HTR-8/SVneo (cell line): ENCODE measurements at regions not wholly inside any gene's neighbourhood (a gene's known extent, or its start where the extent isn't known, plus 50 kb on each side); places are given as distances from the start of the nearest gene placed in this dataset.
A peak's percentile ranks its signal among the peaks of the same experiment; 100 is the strongest.

Experiments used
- DNase-seq: peaks from one replicate; pipeline ENCODE4 v3.0.0; 2011; ENCODE audit warnings: low spot score, mixed read lengths; ENCODE audit not compliant: insufficient read length
- FAIRE-seq: peaks from 2 replicates; lab custom pipeline; 2011; peaks lifted over from hg19 to GRCh38; lab: Jason Lieb, UNC

DNA sequence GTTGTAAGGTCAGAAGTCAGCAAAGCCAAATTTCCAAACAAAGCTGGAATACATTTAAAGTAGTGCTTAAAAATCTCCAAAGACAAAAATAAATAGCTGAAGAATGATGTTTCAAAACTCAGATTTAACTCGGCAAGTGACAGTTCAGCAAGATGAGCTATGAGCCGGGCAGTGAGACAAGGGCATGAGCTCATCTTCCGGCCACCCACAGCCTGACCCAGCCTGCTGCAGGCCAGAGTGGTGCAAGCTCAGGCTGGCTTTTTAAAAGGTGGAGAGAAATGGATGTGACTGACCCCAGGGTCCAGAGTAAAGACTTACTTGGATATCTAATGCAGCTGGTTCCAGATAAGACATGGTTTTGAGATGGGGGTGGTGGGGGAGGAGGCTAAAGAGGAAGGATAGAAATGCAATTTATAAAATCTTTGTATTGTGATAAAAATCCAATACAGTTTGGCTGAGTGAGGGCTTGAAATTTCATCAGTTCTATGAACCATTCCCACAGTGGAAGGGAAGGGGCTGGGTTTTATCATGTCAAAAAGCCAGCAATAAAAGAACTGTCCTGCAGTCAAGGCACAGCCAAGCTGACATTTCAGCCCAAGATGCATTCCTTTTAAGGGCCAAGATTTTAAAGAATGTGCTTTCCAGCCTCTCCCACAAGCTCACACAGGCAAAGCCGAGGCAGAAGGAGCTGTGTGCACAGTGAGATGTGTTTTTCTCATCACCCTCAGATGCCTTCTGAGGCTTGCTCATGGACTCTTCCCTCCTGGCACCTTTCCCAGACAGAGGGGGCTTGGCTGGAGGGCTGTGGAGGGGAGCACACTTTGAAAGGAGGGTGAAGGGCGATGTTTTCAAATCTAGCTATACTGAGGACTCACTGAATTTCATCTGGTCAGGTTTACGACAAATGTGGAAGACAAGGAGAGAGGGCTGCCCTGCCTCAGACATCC lies 97.9 kb upstream of the KLHL29 start:
- peak; percentile 94 for FAIRE-seq
- peak; percentile 67 for DNase-seq

DNA sequence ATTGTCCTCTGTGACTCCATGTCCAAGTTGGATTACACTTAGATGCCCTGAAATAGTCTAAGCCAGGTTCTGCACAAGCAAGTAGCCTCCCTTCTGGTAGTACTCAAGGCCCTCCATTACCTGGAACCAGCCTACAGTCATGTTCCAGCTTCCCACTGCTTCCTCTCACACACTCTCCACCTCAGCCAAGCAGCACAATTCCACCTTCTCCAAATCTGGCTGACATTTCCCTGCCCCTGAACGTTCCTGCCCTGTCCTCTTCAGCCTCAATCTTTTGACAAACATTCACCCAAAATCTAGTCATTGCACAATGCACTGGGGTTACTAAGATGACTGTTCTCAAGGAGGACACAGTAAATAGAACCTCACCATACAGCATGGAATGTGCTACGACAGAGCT lies 95.3 kb upstream of the KLHL29 start:
- no peak for DNase-seq
- peak; percentile 74 for FAIRE-seq

DNA sequence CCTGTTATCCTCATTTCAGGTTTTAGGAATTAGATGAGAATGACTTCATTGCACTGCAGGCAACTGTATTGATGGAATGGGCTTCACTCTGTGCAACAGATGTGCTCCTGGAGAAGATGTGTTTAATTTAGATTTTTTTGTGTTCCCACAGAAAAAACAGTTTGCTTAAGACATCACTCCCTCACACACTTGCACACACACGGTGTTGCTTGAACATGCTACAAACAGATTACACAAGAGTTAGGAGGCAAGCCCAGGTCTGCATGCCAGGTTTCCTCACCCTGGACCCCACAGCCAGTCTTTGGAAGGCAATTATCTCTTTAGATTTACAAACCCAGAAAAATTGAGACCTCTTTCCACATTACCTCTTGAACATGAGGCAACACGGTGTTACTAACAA lies 93.7 kb upstream of the KLHL29 start:
- FAIRE-seq (no peak), DNase-seq (no peak)

DNA sequence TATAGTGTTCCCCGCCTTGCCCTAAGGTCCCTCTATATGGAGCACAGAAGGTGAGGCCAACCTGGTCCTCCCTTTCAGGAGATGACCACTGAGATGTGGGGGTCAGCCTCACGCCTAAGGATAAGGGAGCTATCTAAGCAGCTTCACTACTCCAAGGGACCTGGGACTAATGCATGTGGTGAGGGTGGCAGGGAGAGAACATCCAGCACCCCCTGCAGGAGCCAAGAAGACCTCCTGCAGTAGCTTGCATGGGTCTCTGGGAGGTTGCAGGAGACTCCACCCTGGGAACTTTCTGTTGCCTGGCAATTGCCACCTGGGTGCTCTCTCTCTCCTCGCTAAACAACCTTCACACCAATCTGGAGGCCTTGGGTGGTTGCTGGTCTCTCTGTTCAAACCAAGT lies 93.0 kb upstream of the KLHL29 start:
- FAIRE-seq: no peak
- DNase-seq: no peak

DNA sequence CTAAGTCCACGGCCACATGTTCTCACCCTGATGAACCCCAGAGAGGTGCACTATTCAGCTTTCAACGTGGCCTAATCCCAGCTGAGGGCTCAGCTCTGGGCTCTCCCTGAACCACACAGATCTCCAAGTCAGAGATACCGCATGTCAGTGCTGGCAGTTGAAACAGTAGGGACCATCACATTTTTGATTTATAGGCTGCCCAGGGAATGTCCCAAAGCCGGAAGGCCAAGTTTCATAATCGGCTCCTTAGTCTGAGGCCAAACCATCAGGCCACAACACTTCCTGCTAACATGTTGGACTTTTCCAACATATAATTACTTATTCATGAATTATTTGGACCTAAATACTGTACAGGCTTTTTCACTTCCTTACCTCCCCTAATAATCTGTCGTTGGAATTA lies 91.9 kb upstream of the KLHL29 start:
- FAIRE-seq (no peak), DNase-seq (peak; percentile 41)

DNA sequence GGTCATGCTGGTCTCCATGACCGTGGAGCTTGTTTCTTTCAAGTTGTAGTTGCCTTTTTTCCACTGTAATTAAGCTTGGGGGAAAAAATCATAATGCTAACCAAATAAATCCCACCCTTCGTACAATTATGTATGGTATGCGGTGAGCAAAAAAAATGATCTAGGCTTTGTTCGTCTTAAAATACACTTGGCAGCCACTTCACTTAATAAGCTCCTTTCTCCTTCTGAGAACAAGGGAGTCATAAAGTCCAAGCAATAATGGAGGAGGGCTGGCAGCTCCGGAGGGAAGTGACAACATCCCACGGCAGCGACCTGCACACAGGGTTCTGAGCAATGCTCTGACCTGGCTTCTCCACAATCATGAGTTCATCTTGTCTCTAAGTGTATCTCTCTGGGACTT lies 91.2 kb upstream of the KLHL29 start:
- DNase-seq (no peak), FAIRE-seq (no peak)

DNA sequence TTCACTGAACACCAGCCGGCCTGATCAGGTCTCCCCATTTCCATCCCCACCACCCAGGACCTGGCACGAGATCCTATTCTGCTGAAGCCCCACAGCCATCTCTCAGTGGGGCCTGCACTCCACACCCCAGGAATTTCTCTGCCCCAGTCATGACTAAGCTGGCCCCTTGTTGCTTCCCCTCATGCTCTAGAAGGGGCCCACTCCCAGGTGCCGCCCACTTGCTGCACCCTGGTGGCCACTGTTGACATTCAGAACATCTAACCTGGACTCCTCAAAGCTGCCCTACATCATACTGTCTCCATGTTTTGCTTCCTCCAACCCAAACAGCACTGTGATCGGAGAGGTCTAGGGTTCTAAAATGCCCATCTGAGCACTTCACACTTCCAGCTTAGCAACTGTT lies 90.7 kb upstream of the KLHL29 start:
- no peak for DNase-seq
- no peak for FAIRE-seq

DNA sequence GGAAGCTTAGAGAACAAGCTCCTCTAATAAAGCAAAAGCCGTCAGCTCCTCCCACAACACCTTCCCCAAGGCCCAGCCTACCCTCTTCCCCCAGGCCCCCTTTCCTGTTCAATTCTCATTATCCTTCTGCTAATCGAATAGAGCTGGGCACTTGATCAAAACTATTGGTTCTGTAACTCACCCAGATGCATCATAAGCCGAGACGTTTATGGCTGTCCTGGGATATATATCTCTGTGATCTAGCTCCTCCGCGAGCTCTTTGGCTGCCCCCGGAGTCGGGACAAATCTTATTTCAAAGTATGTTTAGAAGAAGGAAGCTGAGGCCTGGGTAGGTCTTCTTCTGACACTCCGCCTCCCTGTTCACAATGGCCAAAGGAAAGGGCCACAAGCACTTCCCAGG lies 88.3 kb upstream of the KLHL29 start:
- DNase-seq: no peak
- FAIRE-seq: no peak

DNA sequence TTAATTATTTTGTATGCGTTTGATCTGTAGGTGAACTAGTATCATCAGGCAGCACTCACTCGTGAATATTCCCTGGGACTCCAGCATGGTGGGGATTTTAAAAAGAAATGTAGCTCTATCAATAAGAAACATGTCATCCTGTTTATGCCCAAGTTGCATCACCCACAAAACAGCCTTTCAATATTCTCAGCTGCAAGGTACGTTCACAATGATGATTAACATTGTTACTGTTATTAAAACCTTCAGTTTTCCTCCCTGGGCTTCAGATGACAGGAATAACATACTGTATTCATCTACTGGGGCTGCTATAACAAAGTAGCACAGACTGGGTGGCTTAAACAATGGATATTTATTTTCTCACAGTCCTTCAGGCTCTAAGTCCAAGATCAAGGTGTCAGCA lies 87.9 kb upstream of the KLHL29 start:
- no peak for FAIRE-seq

DNA sequence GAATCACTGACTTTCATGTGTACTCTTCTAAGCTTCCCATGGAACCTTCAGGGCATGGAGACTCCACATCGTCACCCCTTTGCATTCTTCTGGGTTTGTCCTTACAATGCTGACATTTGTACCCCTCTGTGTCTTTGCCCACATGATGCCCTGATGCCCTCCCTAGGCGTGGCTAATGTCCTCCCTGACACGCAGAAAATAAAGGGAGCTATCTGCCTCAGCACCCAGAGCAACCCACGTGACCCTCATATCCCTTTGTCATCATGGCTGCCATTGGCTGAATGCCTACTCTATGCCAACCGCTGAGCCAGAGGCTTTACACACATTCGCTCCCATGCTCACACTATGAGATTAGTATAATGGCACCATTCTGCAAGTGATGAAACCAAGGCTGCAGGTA lies 86.4 kb upstream of the KLHL29 start:
- DNase-seq: no peak
- no peak for FAIRE-seq

More for the DNA sequence above, 87.9 kb upstream of the KLHL29 start:
- DNase-seq: no peak

DNA sequence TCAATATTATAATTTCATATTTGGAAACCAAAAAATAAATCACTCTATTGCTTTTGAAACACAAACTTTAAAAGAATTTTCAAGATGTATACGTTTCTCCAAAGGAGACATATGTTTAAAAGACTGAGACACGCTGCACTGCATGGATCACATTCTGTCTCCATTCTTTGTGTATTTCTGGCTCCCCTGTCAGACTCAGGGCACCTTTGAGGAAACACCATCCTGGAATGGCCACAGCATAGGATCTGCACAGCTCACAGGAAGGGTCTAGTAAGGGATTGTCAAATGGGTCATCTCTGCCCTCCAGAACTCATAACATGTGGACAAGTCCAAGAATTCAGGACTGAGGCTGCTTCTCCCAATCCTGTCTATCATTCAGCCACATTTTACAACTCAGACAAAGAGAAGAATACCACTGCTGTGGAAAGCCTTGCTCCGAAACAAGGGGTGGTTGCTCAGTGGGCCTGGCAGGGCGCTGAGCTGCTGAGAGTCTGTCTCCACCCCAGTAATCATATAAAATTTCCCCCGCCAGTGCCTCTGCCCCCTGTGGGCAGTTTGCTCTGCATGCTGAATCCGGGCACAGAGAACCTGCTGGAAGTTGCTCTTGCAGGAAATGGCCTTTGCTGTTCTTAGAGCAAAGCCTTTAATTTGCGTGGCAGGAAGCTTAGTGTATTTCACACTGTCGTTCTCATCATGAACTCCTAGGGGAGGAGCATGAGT lies 85.3 kb upstream of the KLHL29 start:
- FAIRE-seq (no peak), DNase-seq (no peak)

DNA sequence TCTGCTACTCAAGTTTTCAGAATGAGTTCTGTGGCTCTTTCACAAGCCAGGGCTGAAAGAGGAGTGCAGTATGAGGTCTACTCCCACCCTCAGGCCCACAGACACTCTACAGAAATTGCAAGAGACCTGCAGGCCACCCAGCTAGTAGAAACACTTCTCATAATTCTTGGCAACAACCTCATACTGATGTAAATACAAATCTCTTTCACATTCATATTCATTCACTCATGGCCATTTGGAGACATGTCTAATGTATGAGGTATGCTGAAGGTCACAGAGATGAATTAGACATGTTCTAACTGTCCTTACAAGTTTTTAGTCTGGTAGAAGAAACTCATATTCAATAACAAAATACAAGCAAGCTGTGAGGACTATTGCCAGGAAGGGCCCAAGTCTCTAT lies 83.8 kb upstream of the KLHL29 start:
- FAIRE-seq (peak; percentile 20), DNase-seq (no peak)

DNA sequence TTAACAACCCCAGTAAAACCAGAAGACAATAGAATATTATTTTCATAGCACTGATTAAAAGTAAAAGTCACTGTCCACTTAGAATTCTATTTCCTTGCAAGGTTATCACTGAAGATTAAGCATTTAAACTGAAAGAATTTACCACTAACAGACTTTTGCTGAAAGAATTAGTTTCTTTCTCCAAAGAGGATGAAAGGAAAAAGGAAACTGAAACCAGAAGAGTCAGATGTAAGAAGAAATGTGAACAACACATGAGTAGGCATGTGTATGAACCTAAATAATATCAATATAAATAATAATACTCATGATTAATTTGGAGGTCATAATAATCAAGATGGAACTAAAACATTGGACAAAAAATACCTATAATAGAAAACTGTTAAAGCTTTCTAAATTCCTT lies 82.4 kb upstream of the KLHL29 start:
- DNase-seq (no peak), FAIRE-seq (no peak)

DNA sequence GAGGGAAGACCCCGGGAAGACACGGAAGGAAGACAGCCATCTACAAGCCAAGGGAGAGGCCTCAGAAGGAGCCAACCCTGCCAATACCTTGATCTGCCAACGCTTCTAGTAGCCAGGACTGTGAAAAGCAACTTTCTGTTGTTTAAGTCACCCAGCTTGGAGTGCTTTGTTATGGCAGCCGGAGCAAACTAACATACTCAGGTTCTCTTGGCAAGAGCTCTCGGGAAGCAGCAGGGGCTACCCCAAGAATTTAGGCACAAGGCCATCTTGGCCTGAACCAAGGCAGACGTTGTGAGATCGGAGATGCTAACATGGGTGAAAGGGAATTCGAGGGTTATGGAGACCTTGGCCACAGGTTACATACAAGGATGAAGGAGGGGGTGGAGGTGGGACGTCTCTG lies 78.6 kb upstream of the KLHL29 start:
- DNase-seq (no peak), FAIRE-seq (no peak)

DNA sequence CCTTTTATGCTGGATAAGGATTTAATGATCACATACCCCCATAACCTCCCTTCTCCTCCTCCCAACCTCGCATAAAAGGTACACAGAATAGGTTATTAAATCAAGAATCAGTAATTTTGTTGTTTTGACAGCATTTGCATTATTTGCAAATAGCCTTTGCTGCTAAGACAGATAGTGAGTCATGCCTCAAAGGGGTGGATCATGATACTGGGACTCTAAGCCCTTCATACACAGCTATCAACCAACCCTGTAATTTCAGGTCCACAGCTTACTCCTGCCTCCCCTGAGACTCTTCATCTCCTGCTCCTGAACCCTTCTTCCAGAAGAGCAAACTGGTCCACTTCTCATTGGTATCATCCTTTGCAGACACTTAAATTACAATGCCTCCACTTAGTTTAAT lies 73.8 kb upstream of the KLHL29 start:
- FAIRE-seq: no peak
- no peak for DNase-seq

DNA sequence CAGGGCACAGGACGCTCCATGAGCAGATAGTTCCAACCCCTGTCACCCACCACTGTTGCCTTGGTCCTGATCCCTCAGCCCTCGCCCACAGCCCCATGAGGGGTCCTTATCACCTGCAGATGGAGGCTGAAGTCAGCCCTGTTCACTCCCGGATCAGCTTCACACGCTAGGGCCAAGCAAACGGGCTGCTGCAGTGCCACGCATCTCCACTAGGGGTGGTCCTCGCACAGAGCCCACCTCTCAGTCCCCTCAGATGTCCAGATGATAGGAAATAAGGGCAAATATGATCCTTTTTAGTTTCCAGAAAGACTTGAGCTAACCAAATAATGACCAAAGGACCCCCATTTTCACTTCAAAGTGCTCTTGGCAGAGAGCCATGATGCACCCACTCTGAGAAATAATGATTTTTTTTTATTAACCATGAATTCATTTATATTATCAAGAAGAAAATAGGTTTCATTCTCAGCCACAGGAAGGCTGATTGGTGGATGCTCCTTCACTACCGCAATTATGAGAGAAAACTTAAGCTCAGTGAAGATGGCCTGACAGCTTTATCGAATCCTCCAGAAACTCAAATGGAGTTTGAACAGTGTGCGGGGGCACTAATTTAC lies 71.9 kb upstream of the KLHL29 start:
- DNase-seq (peak; percentile 39), FAIRE-seq (no peak)

DNA sequence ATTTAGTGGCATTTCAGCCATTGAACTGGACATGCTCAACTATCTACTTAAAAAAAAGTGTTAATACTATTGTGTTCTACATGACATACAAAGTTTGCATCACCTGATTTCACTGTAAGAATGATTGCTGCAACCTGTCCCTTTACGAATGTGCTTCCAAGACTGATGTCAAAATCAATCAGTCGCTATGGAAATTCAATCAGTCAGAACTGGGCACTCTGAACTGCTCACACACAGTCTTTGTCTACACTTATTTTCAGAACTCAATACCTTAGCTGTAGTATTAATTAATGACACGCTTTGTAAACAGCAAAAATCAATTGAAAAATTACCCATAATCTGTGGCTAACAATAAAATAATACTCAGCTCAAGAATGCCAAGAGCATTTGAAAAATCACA lies 70.3 kb upstream of the KLHL29 start:
- FAIRE-seq: no peak

DNA sequence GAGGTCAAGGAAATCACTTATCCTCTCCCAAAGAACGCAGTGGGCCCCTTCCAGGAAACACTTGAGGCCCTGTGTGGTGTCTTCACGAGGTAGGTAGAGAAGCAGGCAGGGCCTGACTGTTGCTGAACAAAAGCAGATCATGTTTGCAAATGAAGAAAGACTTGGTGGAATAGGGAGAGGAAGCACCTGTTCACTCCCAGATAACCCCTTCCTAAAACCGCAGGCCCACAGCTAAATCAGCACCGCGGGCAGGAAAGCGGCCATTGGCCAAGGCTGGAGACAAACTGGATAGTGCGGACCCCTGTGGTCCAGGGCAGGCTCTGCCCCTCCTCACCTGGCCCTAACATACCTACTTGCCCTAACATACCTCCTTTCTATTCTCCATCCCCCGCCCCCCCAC lies 64.9 kb upstream of the KLHL29 start:
- FAIRE-seq: no peak

More for the DNA sequence above, 70.3 kb upstream of the KLHL29 start:
- DNase-seq: no peak

DNA sequence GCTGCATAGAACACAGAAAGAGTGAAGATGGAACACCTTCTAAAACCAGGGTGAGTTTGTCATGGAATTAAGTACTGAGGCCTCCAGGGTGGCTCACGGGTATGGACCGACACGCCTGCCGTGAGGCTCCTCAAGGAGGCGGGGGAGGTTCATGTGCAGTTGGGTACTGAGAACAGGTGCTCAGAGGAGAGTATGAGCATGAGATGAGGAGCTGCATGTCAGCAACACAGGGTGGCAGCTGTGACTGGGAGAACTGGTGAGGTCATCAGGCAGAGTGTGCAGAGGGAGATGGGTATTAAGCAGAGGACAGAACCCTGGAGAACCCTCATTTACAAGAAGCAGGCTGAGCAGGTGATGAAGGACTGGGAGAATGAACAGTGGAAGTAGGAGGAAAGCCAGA lies 63.2 kb upstream of the KLHL29 start:
- no peak for FAIRE-seq

More for the DNA sequence above, 64.9 kb upstream of the KLHL29 start:
- DNase-seq: no peak

DNA sequence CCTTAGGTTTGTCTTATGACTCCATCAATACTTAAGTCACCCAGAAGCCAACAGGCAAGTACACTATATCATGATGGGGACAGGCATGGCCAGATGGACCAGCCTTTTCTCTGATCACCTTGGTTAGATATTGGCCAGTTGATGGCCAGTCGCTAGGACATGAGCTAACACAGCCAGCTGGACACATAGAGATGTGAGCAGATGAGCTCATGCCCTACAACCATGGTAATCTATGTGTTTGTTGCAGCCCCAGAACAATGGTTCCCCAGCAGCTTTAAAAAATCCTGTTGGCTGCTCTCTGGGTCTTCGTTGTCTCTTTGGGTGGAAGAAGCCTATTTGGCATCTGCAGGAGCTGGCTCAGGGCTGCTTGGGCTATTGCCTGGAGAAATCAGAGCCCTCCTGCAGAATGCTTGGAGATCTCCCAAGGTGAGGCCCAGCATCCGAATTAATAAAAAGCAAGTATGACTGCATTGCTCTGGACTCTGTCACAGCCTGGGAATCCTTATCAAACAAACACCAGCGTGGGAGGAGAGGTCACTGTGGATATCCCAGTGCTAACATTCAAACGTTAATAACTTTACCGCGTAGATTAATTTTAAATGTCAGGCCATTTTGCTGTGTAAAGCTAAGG lies 62.3 kb upstream of the KLHL29 start:
- DNase-seq (no peak), FAIRE-seq (no peak)

More for the DNA sequence above, 63.2 kb upstream of the KLHL29 start:
- no peak for DNase-seq
